H9 (cell line): ENCODE measurements at regions not wholly inside any gene's neighbourhood (a gene's known extent, or its start where the extent isn't known, plus 50 kb on each side); places are given as distances from the start of the nearest gene placed in this dataset.

Experiments used
- DNase-seq: peaks from one replicate; pipeline ENCODE4 v3.0.0-alpha.2; 2017
- H2AFZ ChIP-seq: one replicate; pipeline ENCODE4 v1.6.1; 2013; ENCODE audit warnings: mild to moderate bottlenecking, low read length, control low read depth, moderate library complexity
- H2AK5ac ChIP-seq: 2 replicates; pipeline ENCODE4 v1.6.1; 2013; ENCODE audit warnings: low read length, control low read depth, mixed read lengths; ENCODE audit not compliant: insufficient read length
- H2BK120ac ChIP-seq: one replicate; pipeline ENCODE4 v1.6.1; 2013; ENCODE audit warnings: low read depth, mild to moderate bottlenecking, low read length, control low read depth, inconsistent platforms; ENCODE audit not compliant: poor library complexity, severe bottlenecking
- H2BK12ac ChIP-seq: 2 replicates; pipeline ENCODE4 v1.6.1; 2013; ENCODE audit warnings: low read length, control low read depth, mixed read lengths, low read depth; ENCODE audit not compliant: insufficient read length
- H2BK15ac ChIP-seq: 2 replicates; pipeline ENCODE4 v1.6.1; 2013; ENCODE audit warnings: low read depth, low read length, control low read depth
- H2BK20ac ChIP-seq: one replicate; pipeline ENCODE4 v1.6.1; 2013; ENCODE audit warnings: low read depth, mild to moderate bottlenecking, low read length, control low read depth, inconsistent platforms; ENCODE audit not compliant: poor library complexity, severe bottlenecking
- H2BK5ac ChIP-seq: 2 replicates; pipeline ENCODE4 v1.6.1; 2013; ENCODE audit warnings: low read length, control low read depth, mixed read lengths; ENCODE audit not compliant: insufficient read length
- H3K14ac ChIP-seq: 2 replicates; pipeline ENCODE4 v1.6.1; 2013; ENCODE audit warnings: low read length, control low read depth; ENCODE audit not compliant: insufficient read depth
- H3K18ac ChIP-seq: 2 replicates; pipeline ENCODE4 v1.6.1; 2013; ENCODE audit warnings: low read depth, mild to moderate bottlenecking, mixed read lengths, low read length, control low read depth; ENCODE audit not compliant: insufficient read length
- H3K23ac ChIP-seq: 2 replicates; pipeline ENCODE4 v1.6.1; 2013; ENCODE audit warnings: low read length, control low read depth, mixed read lengths, low read depth; ENCODE audit not compliant: insufficient read length
- H3K23me2 ChIP-seq: 2 replicates; pipeline ENCODE4 v1.6.1; 2013; ENCODE audit warnings: low read depth, mild to moderate bottlenecking, mixed read lengths, low read length, control low read depth; ENCODE audit not compliant: insufficient read length, poor library complexity, severe bottlenecking
- H3K27ac ChIP-seq: 2 replicates; pipeline ENCODE4 v1.5.1; 2013; ENCODE audit warnings: low read length, control low read depth, mixed read lengths, low read depth; ENCODE audit not compliant: insufficient read length
- H3K27me3 ChIP-seq: 2 replicates; pipeline ENCODE4 v1.6.1; 2013; ENCODE audit warnings: low read length, control low read depth, inconsistent platforms; ENCODE audit not compliant: insufficient read depth
- H3K4ac ChIP-seq: 2 replicates; pipeline ENCODE4 v1.6.1; 2013; ENCODE audit warnings: low read depth, mild to moderate bottlenecking, control low read depth, inconsistent platforms, low read length, moderate library complexity
- H3K4me1 ChIP-seq: 2 replicates; pipeline ENCODE4 v1.6.1; 2013; ENCODE audit warnings: low read length, control low read depth, inconsistent platforms; ENCODE audit not compliant: insufficient read depth
- H3K4me2 ChIP-seq: 2 replicates; pipeline ENCODE4 v1.6.1; 2013; ENCODE audit warnings: low read length, control low read depth, mixed read lengths; ENCODE audit not compliant: insufficient read length, insufficient read depth
- H3K56ac ChIP-seq: 2 replicates; pipeline ENCODE4 v1.6.1; 2013; ENCODE audit warnings: low read depth, mild to moderate bottlenecking, mixed read lengths, low read length, control low read depth; ENCODE audit not compliant: insufficient read length
- H3K79me1 ChIP-seq: 2 replicates; pipeline ENCODE4 v1.6.1; 2013; ENCODE audit warnings: low read depth, mild to moderate bottlenecking, moderate library complexity, low read length, control low read depth, inconsistent platforms; ENCODE audit not compliant: insufficient read depth, poor library complexity, severe bottlenecking
- H3K79me2 ChIP-seq: 2 replicates; pipeline ENCODE4 v1.6.1; 2013; ENCODE audit warnings: low read length, control low read depth, inconsistent platforms; ENCODE audit not compliant: insufficient read depth
- H3K9ac ChIP-seq: 2 replicates; pipeline ENCODE4 v1.6.1; 2013; ENCODE audit warnings: low read length, control low read depth, mixed read lengths; ENCODE audit not compliant: insufficient read length; ENCODE audit errors: extremely low read depth
- H3K9me3 ChIP-seq: one replicate; pipeline ENCODE4 v1.6.1; 2013; ENCODE audit warnings: low read depth, low read length, inconsistent platforms; ENCODE audit not compliant: control insufficient read depth
- H3T11ph ChIP-seq: one replicate; pipeline ENCODE4 v1.6.1; 2013; ENCODE audit warnings: mild to moderate bottlenecking, low read length, control low read depth, inconsistent platforms
- H4K20me1 ChIP-seq: one replicate; pipeline ENCODE4 v1.6.1; 2013; ENCODE audit not compliant: control insufficient read depth, insufficient read length, insufficient read depth
- H4K5ac ChIP-seq: 2 replicates; pipeline ENCODE4 v1.6.1; 2013; ENCODE audit warnings: low read depth, mild to moderate bottlenecking, mixed read lengths, low read length, control low read depth; ENCODE audit not compliant: insufficient read length
- H4K8ac ChIP-seq: replicated peaks from 2 replicates; pipeline ENCODE4 v1.6.1; 2013; ENCODE audit warnings: low read length, control low read depth, mixed read lengths, low read depth; ENCODE audit not compliant: insufficient read length
- H4K91ac ChIP-seq: 2 replicates; pipeline ENCODE4 v1.6.1; 2013; ENCODE audit warnings: low read depth, mild to moderate bottlenecking, moderate library complexity, mixed read lengths, low read length, control low read depth; ENCODE audit not compliant: insufficient read length
- H3K27ac Mint-ChIP-seq, 3 experiments: 2 replicates in 2 of 3; 3 replicates in 1 of 3; pipeline ENCODE4 v1.8.0; 2020 to 2021; ENCODE audit warnings: mixed read lengths in 3 of 3, mild to moderate bottlenecking in 1 of 3, moderate library complexity in 1 of 3
- H3K27me3 Mint-ChIP-seq: 2 replicates; pipeline ENCODE4 v1.8.0; 2021; ENCODE audit warnings: low read depth, mild to moderate bottlenecking, moderate library complexity, mixed read lengths
- H3K36me3 Mint-ChIP-seq, 3 experiments: 2 replicates in 2 of 3; 3 replicates in 1 of 3; pipeline ENCODE4 v1.8.0; 2020 to 2021; ENCODE audit warnings: low read depth in 3 of 3, mixed read lengths in 3 of 3; ENCODE audit not compliant: insufficient read depth in 1 of 3
- H3K4me1 Mint-ChIP-seq, 2 experiments: 2 replicates each; pipeline ENCODE4 v1.8.0; 2020; ENCODE audit warnings: mixed read lengths in 2 of 2
- H3K4me3 Mint-ChIP-seq, 2 experiments: 2 replicates in 1 of 2; 3 replicates in 1 of 2; pipeline ENCODE4 v1.8.0; 2020 to 2021; ENCODE audit warnings: mild to moderate bottlenecking in 2 of 2, mixed read lengths in 2 of 2, moderate library complexity in 1 of 2
- H3K9me3 Mint-ChIP-seq, 2 experiments: 2 replicates in 1 of 2; 3 replicates in 1 of 2; pipeline ENCODE4 v1.8.0; 2020; ENCODE audit warnings: mild to moderate bottlenecking in 2 of 2, mixed read lengths in 2 of 2, moderate library complexity in 1 of 2
- CTCF ChIP-seq: fragments of 200-600 bp; sonication (generic); conservative IDR thresholded peaks from 3 replicates; pipeline ENCODE4 v1.8.0; 2021; ENCODE audit warnings: antibody characterized with exemption, mild to moderate bottlenecking
- WGBS: extraction: QIAGEN DNeasy Blood & Tissue Kit; methylation state at CpG from one replicate; pipeline ENCODE4 v1.1.7; 2013; ENCODE audit warnings: missing lambda C conversion rate, low lambda C conversion rate, mixed read lengths; ENCODE audit not compliant: insufficient read length; ENCODE audit errors: extremely low coverage; 5-methylcytosine and 5-hydroxymethylcytosine counted together

DNA sequence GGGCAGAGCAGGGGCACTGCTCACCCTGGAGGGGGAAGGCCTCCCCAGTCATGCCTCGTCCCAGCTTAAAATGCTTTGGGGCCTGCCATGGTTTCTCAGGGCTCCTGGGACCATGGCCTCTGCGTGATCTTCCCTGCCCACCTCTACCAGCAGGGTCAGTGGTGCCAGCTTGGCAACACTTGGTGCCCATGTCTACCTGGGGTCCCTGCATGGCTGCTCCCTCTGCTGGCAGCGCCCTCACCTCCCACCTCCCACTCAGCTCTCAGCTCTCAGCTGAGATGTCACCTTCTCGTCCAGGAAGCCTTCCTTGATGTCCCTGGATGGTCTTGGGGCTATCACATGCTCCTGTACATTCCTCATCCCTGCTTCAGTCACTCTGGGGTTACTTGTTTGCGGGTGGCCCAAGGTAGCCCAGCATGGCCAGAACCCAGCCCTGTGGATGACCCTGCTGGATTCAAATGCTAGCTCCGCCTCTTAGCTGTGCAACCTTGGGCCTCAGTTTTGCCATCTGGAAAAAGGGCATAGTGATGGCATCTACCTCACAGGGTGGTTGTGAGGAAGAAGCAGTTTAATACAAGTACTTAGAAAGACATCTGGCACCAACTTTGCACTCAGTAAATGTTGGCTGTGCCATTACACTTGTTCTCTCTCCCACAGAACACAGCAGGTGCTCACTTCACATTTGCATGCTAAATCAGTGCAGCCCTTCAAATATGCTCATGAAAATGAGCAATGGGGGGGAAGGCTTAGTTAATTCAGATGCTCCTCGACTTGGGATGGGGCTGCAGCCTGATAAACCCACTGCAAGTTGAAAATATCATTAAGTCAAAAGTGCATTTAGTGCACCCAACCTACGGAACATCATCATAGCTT lies 53.5 kb upstream of the PTPN1 start:
- H3K4me1 ChIP-seq: no peaks in the 10 kb centered on the region; the same call in 1 of the 2 replicates
- H4K20me1 ChIP-seq: no peaks in the 10 kb centered on the region
- no peak overlapping the region for H3K14ac ChIP-seq
- Mint-ChIP-seq H3K4me1 (peaks cover 14 to 21% of the 10 kb centered on the region in 2 experiments), H3K9me3 (no peaks in the 10 kb centered on the region), H3K4me3 (no peak overlapping the region), H3K27me3 (peaks cover 1% of the 10 kb centered on the region), H3K27ac (no peak overlapping the region), H3K36me3 (no peaks in the 10 kb centered on the region; a peak in 1 of 7 replicates)
- WGBS: no CpG with 5 or more reads among the region's 8 CpGs
- TF ChIP-seq CTCF: peak; percentile 52
- H2AK5ac ChIP-seq: no peak overlapping the region
- H2BK120ac ChIP-seq: no peak overlapping the region
- H2AFZ ChIP-seq: no peak overlapping the region
- no peaks in the 10 kb centered on the region for H3K23me2 ChIP-seq
- no peaks in the 10 kb centered on the region for H3K27me3 ChIP-seq
- H3K9me3 ChIP-seq: no peaks in the 10 kb centered on the region
- no peak overlapping the region for H3K9ac ChIP-seq
- no peak overlapping the region for H4K91ac ChIP-seq
- no peak overlapping the region for H3K18ac ChIP-seq
- no peak for DNase-seq
- H2BK20ac ChIP-seq: no peak overlapping the region
- no peaks in the 10 kb centered on the region for H3K79me2 ChIP-seq
- no peak overlapping the region for H3K27ac ChIP-seq
- H2BK5ac ChIP-seq: no peak overlapping the region
- no peak overlapping the region for H2BK15ac ChIP-seq
- H4K5ac ChIP-seq: no peak overlapping the region
- no peak overlapping the region for H3K4me2 ChIP-seq
- no peak overlapping the region for H3K56ac ChIP-seq
- no peak overlapping the region for H3K4ac ChIP-seq
- H3K79me1 ChIP-seq: no peaks in the 10 kb centered on the region
- no peak overlapping the region for H3K23ac ChIP-seq
- H3T11ph ChIP-seq: no peak overlapping the region
- H2BK12ac ChIP-seq: no peak overlapping the region
- H4K8ac ChIP-seq: no peak overlapping the region
